Tibial nerve (tissue), 4 donors: ENCODE measurements at regions not wholly inside any gene's neighbourhood (a gene's known extent, or its start where the extent isn't known, plus 50 kb on each side); places are given as distances from the start of the nearest gene placed in this dataset.

Experiments
- DNase-seq, 2 donors: peaks; one replicate each; pipeline ENCODE4 v3.0.0-alpha.2; 2019; ENCODE audit warnings: low spot score in 2 of 2
- H3K27ac ChIP-seq, 4 donors: fragments of 200-600 bp; sonication (generic) in 3 of 4; one replicate each; pipeline ENCODE4 v1.5.1; 2017 to 2019; ENCODE audit warnings: mild to moderate bottlenecking in 1 of 4
- H3K27me3 ChIP-seq, 2 donors: fragments of 200-600 bp; sonication (generic) in 1 of 2; one replicate each; pipeline versions ENCODE4 v1.5.1 to v1.6.0; 2017 to 2019
- H3K36me3 ChIP-seq, 3 donors: fragments of 200-600 bp; sonication (generic); one replicate each; pipeline ENCODE4 v1.5.1; 2018 to 2019
- H3K4me1 ChIP-seq, 4 donors: fragments of 200-600 bp; sonication (generic) in 3 of 4; one replicate each; pipeline ENCODE4 v1.5.1; 2017 to 2019
- H3K4me3 ChIP-seq, 4 donors: fragments of 200-600 bp; sonication (generic) in 3 of 4; one replicate each; pipeline ENCODE4 v1.5.1; 2017 to 2019; ENCODE audit warnings: mild to moderate bottlenecking in 1 of 4, moderate library complexity in 1 of 4
- H3K9me3 ChIP-seq, 4 donors: fragments of 200-600 bp; sonication (generic) in 3 of 4; one replicate each; pipeline ENCODE4 v1.5.1; 2017 to 2019
- EP300 ChIP-seq, 2 donors: sonication (generic); formaldehyde crosslinking; IDR thresholded peaks; one replicate each; pipeline ENCODE4 v1.6.1; 2017; ENCODE audit warnings: antibody characterized with exemption in 2 of 2, mild to moderate bottlenecking in 1 of 2
- POLR2A ChIP-seq, 2 donors: fragments of 450-650 bp; IDR thresholded peaks; one replicate each; pipeline ENCODE4 v1.6.1; 2017; ENCODE audit warnings: antibody characterized with exemption in 2 of 2, mild to moderate bottlenecking in 2 of 2, moderate library complexity in 2 of 2
- WGBS, 2 donors: methylation state at CpG; one replicate each; pipeline ENCODE4 v1.1.5; 2018; 5-methylcytosine and 5-hydroxymethylcytosine counted together
- TF ChIP-seq, protein P1 (sequence below), 5 experiments: fragments of 200-600 bp in 3 of 5; fragments of 450-650 bp in 2 of 5; sonication (generic) in 3 of 5; IDR thresholded peaks; one replicate each; pipeline ENCODE4 v1.5.1; 2016 to 2019; ENCODE audit warnings: antibody characterized with exemption in 5 of 5, mild to moderate bottlenecking in 3 of 5, moderate library complexity in 2 of 5

- no peak for DNase-seq
- no peaks in the 10 kb centered on the region for H3K36me3 ChIP-seq
- H3K27me3 ChIP-seq: no peaks in the 10 kb centered on the region
- H3K27ac ChIP-seq: no peak overlapping the region
- H3K9me3 ChIP-seq: peaks cover 0 to 6% (median 0%) of the 10 kb centered on the region in 4 donors
- H3K4me3 ChIP-seq: no peak overlapping the region
- TF ChIP-seq EP300 (IDR thresholded peaks at IDR 0.05) (no peak), POLR2A (IDR thresholded peaks at IDR 0.05) (no peak)
- TF ChIP-seq, protein P1, sequence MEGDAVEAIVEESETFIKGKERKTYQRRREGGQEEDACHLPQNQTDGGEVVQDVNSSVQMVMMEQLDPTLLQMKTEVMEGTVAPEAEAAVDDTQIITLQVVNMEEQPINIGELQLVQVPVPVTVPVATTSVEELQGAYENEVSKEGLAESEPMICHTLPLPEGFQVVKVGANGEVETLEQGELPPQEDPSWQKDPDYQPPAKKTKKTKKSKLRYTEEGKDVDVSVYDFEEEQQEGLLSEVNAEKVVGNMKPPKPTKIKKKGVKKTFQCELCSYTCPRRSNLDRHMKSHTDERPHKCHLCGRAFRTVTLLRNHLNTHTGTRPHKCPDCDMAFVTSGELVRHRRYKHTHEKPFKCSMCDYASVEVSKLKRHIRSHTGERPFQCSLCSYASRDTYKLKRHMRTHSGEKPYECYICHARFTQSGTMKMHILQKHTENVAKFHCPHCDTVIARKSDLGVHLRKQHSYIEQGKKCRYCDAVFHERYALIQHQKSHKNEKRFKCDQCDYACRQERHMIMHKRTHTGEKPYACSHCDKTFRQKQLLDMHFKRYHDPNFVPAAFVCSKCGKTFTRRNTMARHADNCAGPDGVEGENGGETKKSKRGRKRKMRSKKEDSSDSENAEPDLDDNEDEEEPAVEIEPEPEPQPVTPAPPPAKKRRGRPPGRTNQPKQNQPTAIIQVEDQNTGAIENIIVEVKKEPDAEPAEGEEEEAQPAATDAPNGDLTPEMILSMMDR (IDR thresholded peaks at IDR 0.05): no peak
- H3K4me1 ChIP-seq: no peaks in the 10 kb centered on the region
Observed at GRCh38 chr14:82604819-82605218, 1071.2 kb upstream of the SEL1L start.

- no peak for DNase-seq
- Histone ChIP-seq H3K9me3 (peaks cover 0 to 15% (median 2%) of the 10 kb centered on the region in 4 donors), H3K4me1 (no peaks in the 10 kb centered on the region), H3K27me3 (no peaks in the 10 kb centered on the region), H3K27ac (no peak overlapping the region), H3K4me3 (no peak overlapping the region), H3K36me3 (no peaks in the 10 kb centered on the region)
- TF ChIP-seq EP300 (IDR thresholded peaks at IDR 0.05): no peak
- TF ChIP-seq, protein P1 (IDR thresholded peaks at IDR 0.05): no peak
- no peak for TF ChIP-seq POLR2A (IDR thresholded peaks at IDR 0.05)
- WGBS, 2 donors: 92 to 96% methylated on average over 9 of the region's 9 CpGs
Observed at GRCh38 chr14:82621881-82622450, 1088.3 kb upstream of the SEL1L start.

GRCh38 chr14:82626156-82627066, 1092.8 kb upstream of the SEL1L start:
- no peaks in the 10 kb centered on the region for H3K4me1 ChIP-seq
- H3K4me3 ChIP-seq: no peak overlapping the region
- no peak overlapping the region for H3K27ac ChIP-seq
- 58 to 67% methylated on average over 5 of the region's 5 CpGs for WGBS, 2 donors
- TF ChIP-seq EP300 (IDR thresholded peaks at IDR 0.05) (no peak), POLR2A (IDR thresholded peaks at IDR 0.05) (no peak)
- TF ChIP-seq, protein P1 (IDR thresholded peaks at IDR 0.05): no peak
- H3K27me3 ChIP-seq: no peaks in the 10 kb centered on the region
- DNase-seq: no peak
- H3K9me3 ChIP-seq: peaks cover 0 to 11% (median 0%) of the 10 kb centered on the region in 4 donors
- H3K36me3 ChIP-seq: no peaks in the 10 kb centered on the region

DNA sequence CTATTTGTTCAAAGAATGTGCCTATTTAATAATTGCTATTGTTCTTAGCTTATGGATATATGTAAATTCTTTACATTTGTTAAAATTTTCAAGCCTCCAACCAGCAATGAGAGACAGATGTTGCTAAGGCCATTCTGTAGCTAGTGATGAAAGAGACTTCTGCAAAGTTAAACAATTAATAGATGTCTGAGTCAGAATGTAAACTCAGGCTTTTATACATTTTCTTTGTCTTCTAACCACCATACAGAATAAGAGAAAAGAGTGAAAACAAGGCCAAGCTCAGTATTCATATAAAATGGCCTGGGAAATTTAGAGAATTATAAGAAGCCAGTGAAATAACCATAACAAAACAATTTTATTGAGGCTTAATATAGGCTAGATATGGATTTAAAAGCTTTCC, 1102.3 kb upstream of the SEL1L start:
- Histone ChIP-seq H3K27ac (no peak overlapping the region), H3K27me3 (no peaks in the 10 kb centered on the region), H3K9me3 (peaks cover 0 to 2% (median 0%) of the 10 kb centered on the region in 4 donors), H3K4me1 (no peaks in the 10 kb centered on the region), H3K4me3 (no peak overlapping the region), H3K36me3 (no peaks in the 10 kb centered on the region)
- TF ChIP-seq, protein P1 (IDR thresholded peaks at IDR 0.05): no peak
- TF ChIP-seq POLR2A (IDR thresholded peaks at IDR 0.05): no peak
- no peak for TF ChIP-seq EP300 (IDR thresholded peaks at IDR 0.05)
- no peak for DNase-seq

- H3K4me1 ChIP-seq: no peaks in the 10 kb centered on the region
- peaks cover 0 to 2% (median 0%) of the 10 kb centered on the region in 4 donors for H3K9me3 ChIP-seq
- DNase-seq: no peak
- H3K27me3 ChIP-seq: no peaks in the 10 kb centered on the region
- H3K36me3 ChIP-seq: no peaks in the 10 kb centered on the region
- no peak overlapping the region for H3K27ac ChIP-seq
- TF ChIP-seq EP300 (IDR thresholded peaks at IDR 0.05) (no peak), POLR2A (IDR thresholded peaks at IDR 0.05) (no peak)
- TF ChIP-seq, protein P1 (IDR thresholded peaks at IDR 0.05): no peak
- no peak overlapping the region for H3K4me3 ChIP-seq
Observed at GRCh38 chr14:82636426-82636825, 1102.8 kb upstream of the SEL1L start.
